ENCODE measurements at regions not wholly inside any gene's neighbourhood (a gene's known extent, or its start where the extent isn't known, plus 50 kb on each side); places are given as distances from the start of the nearest gene placed in this dataset.

- no peak overlapping the region for H3K4me3 ChIP-seq (replicated peaks; ENCODE audit: low read depth, low read length)
- no peaks in the 10 kb centered on the region for H3K36me3 ChIP-seq (ENCODE audit: control insufficient read depth, insufficient read depth, low read length)
- peak; percentile 52 for DNase-seq (ENCODE audit: extremely low read depth, insufficient read length)
- H3K27me3 ChIP-seq (replicated peaks; ENCODE audit: control insufficient read depth, insufficient read depth, low read length): no peaks in the 10 kb centered on the region
- TF ChIP-seq CTCF (IDR thresholded peaks at IDR 0.05; ENCODE audit: insufficient read depth, low read length, poor library complexity, severe bottlenecking): peak; percentile 67
These were observed 152.0 kb upstream of the SYN3 start for GRCh38 chr22:33209930-33210784.

- Histone ChIP-seq H3K27me3 (replicated peaks; ENCODE audit: control insufficient read depth, insufficient read depth, low read length) (no peaks in the 10 kb centered on the region), H3K36me3 (ENCODE audit: control insufficient read depth, insufficient read depth, low read length) (no peaks in the 10 kb centered on the region), H3K4me3 (replicated peaks; ENCODE audit: low read depth, low read length) (peak overlapping the region; percentile 51)
- no peak for DNase-seq (ENCODE audit: extremely low read depth, insufficient read length)
- no peak for TF ChIP-seq CTCF (IDR thresholded peaks at IDR 0.05; ENCODE audit: insufficient read depth, low read length, poor library complexity, severe bottlenecking)
These were observed 146.2 kb upstream of the SYN3 start for GRCh38 chr22:33204408-33204807.

- H3K27me3 ChIP-seq (replicated peaks; ENCODE audit: control insufficient read depth, insufficient read depth, low read length): no peaks in the 10 kb centered on the region
These were observed 144.3 kb upstream of the SYN3 start for GRCh38 chr22:33202455-33202854.

GRCh38 chr22:33194529-33195077 lies 136.4 kb upstream of the SYN3 start:
- no peak for DNase-seq (ENCODE audit: extremely low read depth, insufficient read length)
- Histone ChIP-seq H3K27me3 (replicated peaks; ENCODE audit: control insufficient read depth, insufficient read depth, low read length) (no peaks in the 10 kb centered on the region), H3K4me3 (replicated peaks; ENCODE audit: low read depth, low read length) (no peak overlapping the region), H3K36me3 (ENCODE audit: control insufficient read depth, insufficient read depth, low read length) (no peaks in the 10 kb centered on the region)
- TF ChIP-seq CTCF (IDR thresholded peaks at IDR 0.05; ENCODE audit: insufficient read depth, low read length, poor library complexity, severe bottlenecking): no peak

More at GRCh38 chr22:33202455-33202854, 144.3 kb upstream of the SYN3 start:
- no peak overlapping the region for H3K4me3 ChIP-seq (replicated peaks; ENCODE audit: low read depth, low read length)
- TF ChIP-seq CTCF (IDR thresholded peaks at IDR 0.05; ENCODE audit: insufficient read depth, low read length, poor library complexity, severe bottlenecking): no peak
- DNase-seq (ENCODE audit: extremely low read depth, insufficient read length): no peak
- no peaks in the 10 kb centered on the region for H3K36me3 ChIP-seq (ENCODE audit: control insufficient read depth, insufficient read depth, low read length)

GRCh38 chr22:33192156-33192555 lies 134.0 kb upstream of the SYN3 start:
- DNase-seq (ENCODE audit: extremely low read depth, insufficient read length): peak; percentile 8

More at GRCh38 chr22:33192156-33192555, 134.0 kb upstream of the SYN3 start:
- Histone ChIP-seq H3K4me3 (replicated peaks; ENCODE audit: low read depth, low read length) (no peak overlapping the region), H3K27me3 (replicated peaks; ENCODE audit: control insufficient read depth, insufficient read depth, low read length) (no peaks in the 10 kb centered on the region), H3K36me3 (ENCODE audit: control insufficient read depth, insufficient read depth, low read length) (no peaks in the 10 kb centered on the region)
- no peak for TF ChIP-seq CTCF (IDR thresholded peaks at IDR 0.05; ENCODE audit: insufficient read depth, low read length, poor library complexity, severe bottlenecking)
